Liver (tissue), 2 donors: ENCODE measurements at regions not wholly inside any gene's neighbourhood (a gene's known extent, or its start where the extent isn't known, plus 50 kb on each side); places are given as distances from the start of the nearest gene placed in this dataset.

Source experiments
- TAF1 ChIP-seq: conservative IDR thresholded peaks from 2 replicates; pipeline ENCODE4 v1.6.1; 2016; ENCODE audit warnings: antibody characterized with exemption, mild to moderate bottlenecking
- TF ChIP-seq, protein P1 (sequence below): IDR thresholded peaks from 2 replicates; pipeline ENCODE4 v1.6.1; 2016; ENCODE audit warnings: antibody characterized with exemption, mild to moderate bottlenecking
- donor health status: healthy.

DNA sequence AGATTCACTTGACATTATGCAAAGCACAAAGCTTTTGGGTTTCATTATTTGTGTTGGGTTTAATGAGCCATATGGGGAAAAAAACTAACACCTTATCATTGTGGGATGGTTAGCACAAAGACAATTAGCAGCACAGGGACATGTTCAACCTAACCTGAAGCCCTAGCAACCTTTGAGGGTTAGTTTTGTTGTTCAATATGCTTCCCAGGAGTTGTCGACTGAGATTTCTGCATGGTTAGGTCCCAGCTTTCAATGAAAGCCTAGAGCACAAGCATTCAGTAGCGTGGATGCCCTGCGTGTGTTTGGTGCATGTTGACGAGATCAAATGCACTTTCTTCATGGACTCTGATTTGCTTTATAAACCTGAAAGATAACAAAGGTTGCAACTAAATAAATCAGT lies 565.2 kb upstream of the TLE4 start:
- no peak for TF ChIP-seq TAF1
- TF ChIP-seq, protein P1, sequence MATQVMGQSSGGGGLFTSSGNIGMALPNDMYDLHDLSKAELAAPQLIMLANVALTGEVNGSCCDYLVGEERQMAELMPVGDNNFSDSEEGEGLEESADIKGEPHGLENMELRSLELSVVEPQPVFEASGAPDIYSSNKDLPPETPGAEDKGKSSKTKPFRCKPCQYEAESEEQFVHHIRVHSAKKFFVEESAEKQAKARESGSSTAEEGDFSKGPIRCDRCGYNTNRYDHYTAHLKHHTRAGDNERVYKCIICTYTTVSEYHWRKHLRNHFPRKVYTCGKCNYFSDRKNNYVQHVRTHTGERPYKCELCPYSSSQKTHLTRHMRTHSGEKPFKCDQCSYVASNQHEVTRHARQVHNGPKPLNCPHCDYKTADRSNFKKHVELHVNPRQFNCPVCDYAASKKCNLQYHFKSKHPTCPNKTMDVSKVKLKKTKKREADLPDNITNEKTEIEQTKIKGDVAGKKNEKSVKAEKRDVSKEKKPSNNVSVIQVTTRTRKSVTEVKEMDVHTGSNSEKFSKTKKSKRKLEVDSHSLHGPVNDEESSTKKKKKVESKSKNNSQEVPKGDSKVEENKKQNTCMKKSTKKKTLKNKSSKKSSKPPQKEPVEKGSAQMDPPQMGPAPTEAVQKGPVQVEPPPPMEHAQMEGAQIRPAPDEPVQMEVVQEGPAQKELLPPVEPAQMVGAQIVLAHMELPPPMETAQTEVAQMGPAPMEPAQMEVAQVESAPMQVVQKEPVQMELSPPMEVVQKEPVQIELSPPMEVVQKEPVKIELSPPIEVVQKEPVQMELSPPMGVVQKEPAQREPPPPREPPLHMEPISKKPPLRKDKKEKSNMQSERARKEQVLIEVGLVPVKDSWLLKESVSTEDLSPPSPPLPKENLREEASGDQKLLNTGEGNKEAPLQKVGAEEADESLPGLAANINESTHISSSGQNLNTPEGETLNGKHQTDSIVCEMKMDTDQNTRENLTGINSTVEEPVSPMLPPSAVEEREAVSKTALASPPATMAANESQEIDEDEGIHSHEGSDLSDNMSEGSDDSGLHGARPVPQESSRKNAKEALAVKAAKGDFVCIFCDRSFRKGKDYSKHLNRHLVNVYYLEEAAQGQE = no peak
